Activated CD8-positive, alpha-beta memory T cell treated with anti-CD3 and anti-CD28 coated beads for 24 hours (primary cell): ENCODE measurements at regions not wholly inside any gene's neighbourhood (a gene's known extent, or its start where the extent isn't known, plus 50 kb on each side); places are given as distances from the start of the nearest gene placed in this dataset.

ENCODE experiments used
- DNase-seq: peaks from one replicate; pipeline ENCODE4 v3.0.0-alpha.2; 2020

- DNase-seq, result no peak
Measured at GRCh38 chr2:160921386-160921964, 238.8 kb upstream of the TANK start.

- no peak for DNase-seq
Measured at GRCh38 chr2:160924936-160925353, 235.3 kb upstream of the TANK start.

- no peak for DNase-seq
Measured at GRCh38 chr2:160925956-160926355, 234.3 kb upstream of the TANK start.

GRCh38 chr2:160927324-160927723 is 232.9 kb upstream of the TANK start:
- no peak for DNase-seq

GRCh38 chr2:160928854-160929301 is 231.3 kb upstream of the TANK start:
- DNase-seq, result no peak

- no peak for DNase-seq
Measured at GRCh38 chr2:160931531-160931930, 228.7 kb upstream of the TANK start.

GRCh38 chr2:160932960-160933359 is 227.3 kb upstream of the TANK start:
- no peak for DNase-seq

GRCh38 chr2:160934263-160934662 is 226.0 kb upstream of the TANK start:
- DNase-seq, result no peak

- no peak for DNase-seq
Measured at GRCh38 chr2:160934991-160935390, 225.2 kb upstream of the TANK start.

GRCh38 chr2:160936044-160936806 is 224.0 kb upstream of the TANK start:
- DNase-seq, result no peak

- no peak for DNase-seq
Measured at GRCh38 chr2:160940271-160940670, 220.0 kb upstream of the TANK start.

- no peak for DNase-seq
Measured at GRCh38 chr2:160940699-160941098, 219.5 kb upstream of the TANK start.

GRCh38 chr2:160941290-160941846 is 218.9 kb upstream of the TANK start:
- no peak for DNase-seq

- DNase-seq, result no peak
Measured at GRCh38 chr2:160942476-160943142, 217.6 kb upstream of the TANK start.

- no peak for DNase-seq
Measured at GRCh38 chr2:160943414-160943813, 216.8 kb upstream of the TANK start.

- DNase-seq, result no peak
Measured at GRCh38 chr2:160952464-160953254, 207.6 kb upstream of the TANK start.

- no peak for DNase-seq
Measured at GRCh38 chr2:160955578-160955977, 204.7 kb upstream of the TANK start.

GRCh38 chr2:160956243-160956802 is 203.9 kb upstream of the TANK start:
- no peak for DNase-seq

- no peak for DNase-seq
Measured at GRCh38 chr2:160963957-160964356, 196.3 kb upstream of the TANK start.

GRCh38 chr2:160967523-160967922 is 192.7 kb upstream of the TANK start:
- no peak for DNase-seq

- DNase-seq, result no peak
Measured at GRCh38 chr2:160968183-160968582, 192.0 kb upstream of the TANK start.
